Lung (tissue), 11 donors: ENCODE measurements at regions not wholly inside any gene's neighbourhood (a gene's known extent, or its start where the extent isn't known, plus 50 kb on each side); places are given as distances from the start of the nearest gene placed in this dataset.
A peak's percentile ranks its signal among the peaks of the same experiment; 100 is the strongest.

Experiments
- ATAC-seq: fragments of 200-7000 bp; cut with Tn5 transposase; one replicate; pipeline ENCODE4 v1.9.1; 2020; ENCODE audit warnings: moderate number of reproducible peaks; ENCODE audit not compliant: insufficient read depth, low FRiP score
- DNase-seq, 3 donors: peaks; one replicate each; pipeline ENCODE4 v3.0.0-alpha.2; 2013 to 2017
- H3K27ac ChIP-seq, 2 donors: one replicate each; pipeline ENCODE4 v1.5.1; 2013; ENCODE audit warnings: mild to moderate bottlenecking in 2 of 2, moderate library complexity in 2 of 2, control low read depth in 1 of 2, inconsistent platforms in 1 of 2, low read depth in 1 of 2, low read length in 1 of 2
- H3K27me3 ChIP-seq, 3 donors: one replicate each; pipeline ENCODE4 v1.5.1; 2013; ENCODE audit warnings: low read length in 2 of 3; ENCODE audit not compliant: control insufficient read depth in 3 of 3, insufficient read depth in 3 of 3
- H3K36me3 ChIP-seq, 4 donors: one replicate each; pipeline ENCODE4 v1.5.1; 2013; ENCODE audit warnings: low read length in 4 of 4, mild to moderate bottlenecking in 1 of 4, moderate library complexity in 1 of 4; ENCODE audit not compliant: control insufficient read depth in 4 of 4, insufficient read depth in 4 of 4
- H3K4me1 ChIP-seq, 5 donors: one replicate each; pipeline ENCODE4 v1.5.1; 2013; ENCODE audit warnings: low read length in 5 of 5, mild to moderate bottlenecking in 2 of 5, moderate library complexity in 1 of 5; ENCODE audit not compliant: control insufficient read depth in 5 of 5, insufficient read depth in 5 of 5
- H3K4me3 ChIP-seq: one replicate; pipeline ENCODE4 v1.5.1; 2013; ENCODE audit warnings: mild to moderate bottlenecking, control low read depth, moderate library complexity
- H3K9ac ChIP-seq, 2 donors: one replicate each; pipeline ENCODE4 v1.5.1; 2013; ENCODE audit warnings: low read length in 2 of 2, control low read depth in 1 of 2; ENCODE audit not compliant: insufficient read depth in 1 of 2
- H3K9me3 ChIP-seq, 4 donors: one replicate each; pipeline ENCODE4 v1.5.1; 2013; ENCODE audit warnings: low read length in 3 of 4, mild to moderate bottlenecking in 1 of 4, moderate library complexity in 1 of 4; ENCODE audit not compliant: control insufficient read depth in 4 of 4, insufficient read depth in 3 of 4
- WGBS, 2 donors: extraction: QIAGEN DNeasy Blood & Tissue Kit; methylation state at CpG; one replicate each; pipeline ENCODE4 v1.1.7; 2013; 5-methylcytosine and 5-hydroxymethylcytosine counted together
- TF ChIP-seq, protein P1 (sequence below): IDR thresholded peaks from 2 replicates; pipeline ENCODE4 v1.5.1; 2012; ENCODE audit warnings: mild to moderate bottlenecking; ENCODE audit errors: control extremely low read depth, extremely low read depth
- donor health status: control.
- donor health status: control.
- donor health status: Bipolar disorder and iron deficiency.
- donor health status: healthy.
- donor health status: DM: yes; HTN: yes; CAD: no.

DNA sequence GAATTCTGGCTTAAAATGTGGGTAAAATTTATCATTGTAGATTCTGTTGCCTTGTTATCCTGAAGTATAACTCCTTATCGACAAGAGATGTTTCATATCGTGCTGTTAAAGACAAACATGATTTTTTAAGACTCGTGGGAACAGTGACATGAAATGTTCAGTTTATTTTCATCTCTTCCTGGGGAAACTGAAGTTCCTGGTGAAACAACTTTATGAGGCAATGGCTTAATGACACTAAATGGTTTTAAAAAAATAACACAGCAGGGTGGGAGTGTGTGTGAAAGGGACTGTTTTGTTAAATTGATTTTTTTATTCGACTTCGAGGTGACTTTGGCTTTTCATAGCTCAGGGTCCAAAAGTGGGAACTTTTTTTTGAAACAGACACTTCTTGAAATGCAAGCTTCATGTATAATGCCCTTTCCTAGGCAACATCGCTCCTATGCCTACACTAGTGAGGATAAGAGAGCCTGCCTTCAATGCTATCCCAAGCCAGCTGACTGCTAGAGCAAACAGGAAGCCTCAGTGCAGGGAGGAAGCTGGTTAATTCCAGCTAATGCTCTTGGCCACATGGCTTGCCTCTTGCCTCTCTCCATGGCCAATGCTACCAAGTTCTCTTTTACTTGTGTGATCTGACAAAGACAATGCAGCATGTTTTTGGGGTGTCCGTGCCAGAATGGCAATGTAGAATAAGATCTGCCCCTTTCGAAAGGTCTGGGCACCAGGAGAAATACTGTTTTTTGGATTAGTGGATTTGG lies 57.8 kb downstream of the PABIR2 start:
- H3K27me3 ChIP-seq, result peaks cover 0 to 9% (median 6%) of the 10 kb centered on the region in 3 donors
- 58% methylated on average over 8 of the region's 8 CpGs for WGBS, 2 donors

DNA sequence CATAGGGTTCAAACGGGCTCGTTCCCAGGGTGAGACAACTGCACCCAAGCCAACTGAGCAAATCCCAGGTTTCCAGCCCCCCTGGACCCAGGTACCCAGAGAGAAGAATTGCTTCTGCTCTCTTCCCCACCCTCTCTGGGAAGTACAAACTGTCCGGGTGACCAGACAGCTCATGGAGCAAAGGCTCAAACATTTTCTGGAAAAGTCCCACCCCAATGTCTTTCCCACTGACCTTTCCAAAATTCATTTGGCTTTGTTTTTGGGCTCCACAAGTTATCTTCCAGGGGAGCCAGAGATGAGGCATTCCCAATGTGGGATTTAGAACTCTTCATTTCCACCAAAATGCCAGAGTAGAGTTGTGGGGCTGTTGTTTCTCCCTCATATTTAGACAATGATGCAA lies 58.6 kb downstream of the PABIR2 start:
- Histone ChIP-seq H3K9ac (no peak overlapping the region), H3K4me1 (peaks cover 5 to 40% (median 5%) of the 10 kb centered on the region in 5 donors), H3K4me3 (no peak overlapping the region), H3K27me3 (peaks cover 0 to 10% (median 5%) of the 10 kb centered on the region in 3 donors), H3K36me3 (no peaks in the 10 kb centered on the region), H3K9me3 (peaks cover 0 to 2% (median 0%) of the 10 kb centered on the region in 4 donors), H3K27ac (no peak overlapping the region)
- TF ChIP-seq, protein P1, sequence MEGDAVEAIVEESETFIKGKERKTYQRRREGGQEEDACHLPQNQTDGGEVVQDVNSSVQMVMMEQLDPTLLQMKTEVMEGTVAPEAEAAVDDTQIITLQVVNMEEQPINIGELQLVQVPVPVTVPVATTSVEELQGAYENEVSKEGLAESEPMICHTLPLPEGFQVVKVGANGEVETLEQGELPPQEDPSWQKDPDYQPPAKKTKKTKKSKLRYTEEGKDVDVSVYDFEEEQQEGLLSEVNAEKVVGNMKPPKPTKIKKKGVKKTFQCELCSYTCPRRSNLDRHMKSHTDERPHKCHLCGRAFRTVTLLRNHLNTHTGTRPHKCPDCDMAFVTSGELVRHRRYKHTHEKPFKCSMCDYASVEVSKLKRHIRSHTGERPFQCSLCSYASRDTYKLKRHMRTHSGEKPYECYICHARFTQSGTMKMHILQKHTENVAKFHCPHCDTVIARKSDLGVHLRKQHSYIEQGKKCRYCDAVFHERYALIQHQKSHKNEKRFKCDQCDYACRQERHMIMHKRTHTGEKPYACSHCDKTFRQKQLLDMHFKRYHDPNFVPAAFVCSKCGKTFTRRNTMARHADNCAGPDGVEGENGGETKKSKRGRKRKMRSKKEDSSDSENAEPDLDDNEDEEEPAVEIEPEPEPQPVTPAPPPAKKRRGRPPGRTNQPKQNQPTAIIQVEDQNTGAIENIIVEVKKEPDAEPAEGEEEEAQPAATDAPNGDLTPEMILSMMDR, result no peak
- ATAC-seq, result no peak
- no peak for DNase-seq
- WGBS, 2 donors, result 76 to 81% methylated on average over 3 of the region's 3 CpGs

More for the DNA sequence above, 57.8 kb downstream of the PABIR2 start:
- TF ChIP-seq, protein P1, result no peak
- Histone ChIP-seq H3K9ac (no peak overlapping the region), H3K36me3 (no peaks in the 10 kb centered on the region), H3K4me1 (peaks cover 3 to 33% (median 5%) of the 10 kb centered on the region in 5 donors), H3K27ac (no peak overlapping the region), H3K9me3 (peaks cover 0 to 2% (median 0%) of the 10 kb centered on the region in 4 donors), H3K4me3 (no peak overlapping the region)
- DNase-seq (peak in 2 of 3 donors; percentile 29 to 53), ATAC-seq (no peak)

GRCh38 chrX:134737721-134738369 lies 59.2 kb downstream of the PABIR2 start:
- DNase-seq (no peak), ATAC-seq (no peak)
- Histone ChIP-seq H3K9me3 (peaks cover 0 to 2% (median 0%) of the 10 kb centered on the region in 4 donors), H3K9ac (no peak overlapping the region), H3K27ac (no peak overlapping the region), H3K4me3 (no peak overlapping the region), H3K27me3 (peaks cover 0 to 13% (median 5%) of the 10 kb centered on the region in 3 donors), H3K36me3 (no peaks in the 10 kb centered on the region), H3K4me1 (peaks cover 5 to 46% (median 8%) of the 10 kb centered on the region in 5 donors)
- TF ChIP-seq, protein P1, result no peak
- WGBS, 2 donors, result 72 to 91% methylated on average over 12 of the region's 12 CpGs
